Mammary epithelial cell (primary cell): ENCODE measurements at regions not wholly inside any gene's neighbourhood (a gene's known extent, or its start where the extent isn't known, plus 50 kb on each side); places are given as distances from the start of the nearest gene placed in this dataset.

ENCODE experiments used
- EZH2 ChIP-seq: IDR thresholded peaks from 2 replicates; pipeline ENCODE4 v1.6.1; 2012; ENCODE audit warnings: low read length, inconsistent platforms, borderline replicate concordance
- TF ChIP-seq, protein P1 (sequence below), 2 donors: IDR thresholded peaks in 1 of 2; conservative IDR thresholded peaks in 1 of 2; 2 replicates each; pipeline ENCODE4 v1.5.1; 2011 to 2012; ENCODE audit warnings: inconsistent platforms in 2 of 2, low read length in 2 of 2, mild to moderate bottlenecking in 2 of 2, control low read depth in 1 of 2, low read depth in 1 of 2; ENCODE audit not compliant: insufficient read depth in 1 of 2; ENCODE audit errors: extremely low read depth in 1 of 2

DNA sequence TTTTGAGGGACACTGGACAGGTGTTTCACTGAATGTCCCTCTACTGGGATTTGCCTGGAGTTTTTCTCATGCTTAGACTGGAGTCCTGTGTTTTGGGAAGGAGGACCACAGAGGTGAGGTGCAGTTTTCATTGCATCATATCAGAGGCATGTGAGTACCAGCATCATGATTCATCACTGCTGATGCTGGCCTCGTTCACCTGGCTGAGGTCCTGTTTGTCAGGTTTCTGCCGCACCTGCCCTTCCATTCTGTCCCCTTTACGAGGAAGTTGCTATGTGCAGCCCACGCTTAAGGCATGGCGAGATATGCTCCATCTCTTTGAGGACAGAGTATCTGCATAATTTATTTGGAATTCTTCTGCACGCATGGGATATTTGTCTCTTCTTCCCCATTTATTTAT, 162.1 kb downstream of the TENT4A start:
- no peak for TF ChIP-seq EZH2
- TF ChIP-seq, protein P1, sequence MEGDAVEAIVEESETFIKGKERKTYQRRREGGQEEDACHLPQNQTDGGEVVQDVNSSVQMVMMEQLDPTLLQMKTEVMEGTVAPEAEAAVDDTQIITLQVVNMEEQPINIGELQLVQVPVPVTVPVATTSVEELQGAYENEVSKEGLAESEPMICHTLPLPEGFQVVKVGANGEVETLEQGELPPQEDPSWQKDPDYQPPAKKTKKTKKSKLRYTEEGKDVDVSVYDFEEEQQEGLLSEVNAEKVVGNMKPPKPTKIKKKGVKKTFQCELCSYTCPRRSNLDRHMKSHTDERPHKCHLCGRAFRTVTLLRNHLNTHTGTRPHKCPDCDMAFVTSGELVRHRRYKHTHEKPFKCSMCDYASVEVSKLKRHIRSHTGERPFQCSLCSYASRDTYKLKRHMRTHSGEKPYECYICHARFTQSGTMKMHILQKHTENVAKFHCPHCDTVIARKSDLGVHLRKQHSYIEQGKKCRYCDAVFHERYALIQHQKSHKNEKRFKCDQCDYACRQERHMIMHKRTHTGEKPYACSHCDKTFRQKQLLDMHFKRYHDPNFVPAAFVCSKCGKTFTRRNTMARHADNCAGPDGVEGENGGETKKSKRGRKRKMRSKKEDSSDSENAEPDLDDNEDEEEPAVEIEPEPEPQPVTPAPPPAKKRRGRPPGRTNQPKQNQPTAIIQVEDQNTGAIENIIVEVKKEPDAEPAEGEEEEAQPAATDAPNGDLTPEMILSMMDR (conservative IDR thresholded peaks at IDR 0.05 in 1 of 2, IDR thresholded peaks at IDR 0.05 in 1 of 2; ENCODE audit: extremely low read depth in 1 of 2, insufficient read depth in 1 of 2, low read depth in 1 of 2, low read length in 2 of 2) = no peak
